ENCODE measurements at regions not wholly inside any gene's neighbourhood (a gene's known extent, or its start where the extent isn't known, plus 50 kb on each side); places are given as distances from the start of the nearest gene placed in this dataset.

DNA sequence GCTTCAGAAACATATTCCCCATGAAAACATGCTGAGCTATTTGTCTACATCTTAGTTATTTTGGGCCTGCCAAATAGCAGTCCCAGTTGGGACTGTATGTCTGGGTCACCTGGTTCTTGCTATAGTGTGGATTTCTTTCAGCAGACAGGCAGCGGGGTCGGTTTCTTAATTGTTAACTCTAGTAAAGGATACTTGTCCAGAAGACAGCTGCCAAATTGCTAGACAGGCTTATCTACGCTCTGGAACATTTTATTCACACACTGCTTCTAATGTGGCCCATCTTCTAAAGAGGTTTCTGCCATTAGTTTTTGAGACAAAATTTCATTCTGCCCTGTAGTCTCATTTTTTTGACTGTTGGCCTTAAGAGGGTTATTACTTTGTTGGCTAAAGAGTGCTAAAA lies 217.9 kb downstream of the RWDD3 start:
- TF ChIP-seq POLR2A (IDR thresholded peaks at IDR 0.05; ENCODE audit: low read depth) = no peak
- no peak for TF ChIP-seq POLR2AphosphoS5 (IDR thresholded peaks at IDR 0.05)
- no peak for TF ChIP-seq EP300 (IDR thresholded peaks at IDR 0.05)
- TF ChIP-seq CTCF (IDR thresholded peaks at IDR 0.05) = no peak
- WGBS = 67% methylated on average over 3 of the region's 3 CpGs
- Histone ChIP-seq H3K36me3 (no peaks in the 10 kb centered on the region), H3K27ac (replicated peaks in 1 of 4) (no peak overlapping the region), H3K4me1 (no peaks in the 10 kb centered on the region), H3K27me3 (no peaks in the 10 kb centered on the region), H3K9me3 (peaks cover 0 to 10% (median 1%) of the 10 kb centered on the region in 4 donors), H3K4me3 (no peak overlapping the region)
- intact Hi-C loops (cut with DNase I) = no loop called here
- no peak for DNase-seq (ENCODE audit: extremely low spot score)

DNA sequence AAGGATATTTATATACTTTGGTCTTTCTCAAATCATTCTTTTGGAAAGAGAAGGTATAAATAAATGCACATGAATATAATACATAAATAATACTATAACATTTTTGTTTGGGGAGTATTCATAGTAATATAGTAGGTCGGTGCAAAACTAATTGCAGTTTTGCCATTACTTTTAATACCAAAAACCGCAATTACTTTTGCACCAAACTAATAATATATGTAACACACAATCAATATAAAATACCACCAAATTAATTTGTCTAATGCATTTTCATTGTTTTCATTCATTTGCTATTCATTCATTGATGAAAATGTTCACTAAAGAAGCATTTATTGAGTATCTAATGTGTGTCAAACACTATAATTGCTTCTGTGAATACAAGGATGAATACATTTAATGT lies 219.0 kb downstream of the RWDD3 start:
- H3K27ac ChIP-seq (replicated peaks in 1 of 4) = no peak overlapping the region
- no peaks in the 10 kb centered on the region for H3K36me3 ChIP-seq
- WGBS = 85% methylated on average over 2 of the region's 2 CpGs
- intact Hi-C loops (cut with DNase I) = no loop called here
- no peak overlapping the region for H3K4me3 ChIP-seq
- H3K4me1 ChIP-seq = no peaks in the 10 kb centered on the region
- no peaks in the 10 kb centered on the region for H3K27me3 ChIP-seq
- no peak for DNase-seq (ENCODE audit: extremely low spot score)
- TF ChIP-seq EP300 (IDR thresholded peaks at IDR 0.05) (no peak), CTCF (IDR thresholded peaks at IDR 0.05) (no peak), POLR2AphosphoS5 (IDR thresholded peaks at IDR 0.05) (no peak), POLR2A (IDR thresholded peaks at IDR 0.05; ENCODE audit: low read depth) (no peak)
- H3K9me3 ChIP-seq = peaks cover 0 to 10% (median 1%) of the 10 kb centered on the region in 4 donors

- DNase-seq (ENCODE audit: extremely low spot score) = no peak
- intact Hi-C loops (cut with DNase I) = no loop called here
- H3K9me3 ChIP-seq = peaks cover 0 to 7% (median 3%) of the 10 kb centered on the region in 4 donors
- WGBS = 48% methylated on average over 1 of the region's 1 CpG
- no peak overlapping the region for H3K27ac ChIP-seq (replicated peaks in 1 of 4)
- H3K27me3 ChIP-seq = no peaks in the 10 kb centered on the region
- H3K4me1 ChIP-seq = no peaks in the 10 kb centered on the region
- no peak overlapping the region for H3K4me3 ChIP-seq
- no peaks in the 10 kb centered on the region for H3K36me3 ChIP-seq
- TF ChIP-seq EP300 (IDR thresholded peaks at IDR 0.05) (no peak), POLR2A (IDR thresholded peaks at IDR 0.05; ENCODE audit: low read depth) (no peak), POLR2AphosphoS5 (IDR thresholded peaks at IDR 0.05) (no peak), CTCF (IDR thresholded peaks at IDR 0.05) (no peak)
These were observed 233.0 kb downstream of the RWDD3 start for GRCh38 chr1:95467036-95467435.

DNA sequence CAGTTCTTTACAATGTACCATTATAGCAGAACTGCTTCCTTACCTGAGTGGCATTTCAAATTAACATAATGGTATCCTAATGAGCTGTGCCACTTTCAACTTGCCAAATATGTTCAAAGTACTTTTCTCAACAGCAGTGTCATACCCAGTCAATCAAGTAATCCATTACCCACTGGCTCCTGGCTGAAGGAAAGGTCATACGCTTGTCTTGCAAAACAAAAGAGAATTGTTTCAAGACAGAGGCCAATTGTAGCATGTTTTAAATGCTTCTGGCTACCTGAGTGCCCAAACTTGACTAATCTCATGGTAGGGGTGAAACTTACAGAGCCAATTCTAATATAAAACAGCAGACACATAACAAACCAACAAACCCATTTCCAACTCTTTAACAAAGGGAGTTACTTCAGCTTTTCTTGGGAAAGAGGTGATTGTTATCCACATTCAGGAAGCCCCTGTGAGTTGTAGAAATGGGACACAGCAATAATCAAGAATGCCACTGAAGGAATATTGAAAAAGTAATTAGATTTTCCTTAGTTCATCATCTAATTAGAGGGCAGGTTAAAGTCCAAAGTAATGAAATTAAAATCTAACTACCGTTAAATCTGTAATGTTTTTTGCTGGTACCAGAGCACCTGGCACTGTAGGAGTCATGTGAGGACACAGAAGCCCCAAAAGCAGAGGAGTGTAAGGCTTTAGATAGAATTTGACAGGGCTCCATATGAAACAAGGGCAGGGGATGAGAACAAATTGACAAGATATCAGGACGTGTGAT lies 241.9 kb downstream of the RWDD3 start:
- intact Hi-C loops (cut with DNase I) = no loop called here
- no peaks in the 10 kb centered on the region for H3K36me3 ChIP-seq
- 91% methylated on average over 3 of the region's 3 CpGs for WGBS
- H3K27ac ChIP-seq (replicated peaks in 1 of 4) = no peak overlapping the region
- no peaks in the 10 kb centered on the region for H3K9me3 ChIP-seq
- no peak for DNase-seq (ENCODE audit: extremely low spot score)
- H3K4me3 ChIP-seq = no peak overlapping the region
- H3K27me3 ChIP-seq = no peaks in the 10 kb centered on the region
- no peaks in the 10 kb centered on the region for H3K4me1 ChIP-seq
- no peak for TF ChIP-seq CTCF (IDR thresholded peaks at IDR 0.05)
- TF ChIP-seq POLR2A (IDR thresholded peaks at IDR 0.05; ENCODE audit: low read depth) = no peak
- TF ChIP-seq POLR2AphosphoS5 (IDR thresholded peaks at IDR 0.05) = no peak
- no peak for TF ChIP-seq EP300 (IDR thresholded peaks at IDR 0.05)

- intact Hi-C loops (cut with DNase I) = no loop called here
- 92% methylated on average over 6 of the region's 6 CpGs for WGBS
- H3K9me3 ChIP-seq = no peaks in the 10 kb centered on the region
- TF ChIP-seq POLR2AphosphoS5 (IDR thresholded peaks at IDR 0.05) (no peak), CTCF (IDR thresholded peaks at IDR 0.05) (no peak), POLR2A (IDR thresholded peaks at IDR 0.05; ENCODE audit: low read depth) (no peak), EP300 (IDR thresholded peaks at IDR 0.05) (no peak)
- H3K4me1 ChIP-seq = no peaks in the 10 kb centered on the region
- no peak overlapping the region for H3K4me3 ChIP-seq
- no peak for DNase-seq (ENCODE audit: extremely low spot score)
- H3K27ac ChIP-seq (replicated peaks in 1 of 4) = no peak overlapping the region
- H3K36me3 ChIP-seq = no peaks in the 10 kb centered on the region
- H3K27me3 ChIP-seq = no peaks in the 10 kb centered on the region
These were observed 262.3 kb downstream of the RWDD3 start for GRCh38 chr1:95496307-95496706.
